GM06990 (cell line): ENCODE measurements at regions not wholly inside any gene's neighbourhood (a gene's known extent, or its start where the extent isn't known, plus 50 kb on each side); places are given as distances from the start of the nearest gene placed in this dataset.

Source experiments
- DNase-seq: peaks from one replicate; pipeline ENCODE4 v3.0.0-alpha.2; 2011; ENCODE audit not compliant: insufficient read length; ENCODE audit errors: extremely low read depth
- H3K27me3 ChIP-seq: replicated peaks from 2 replicates; pipeline ENCODE4 v1.6.0; 2011; ENCODE audit warnings: low read length; ENCODE audit not compliant: control insufficient read depth, insufficient read depth
- H3K36me3 ChIP-seq: 2 replicates; pipeline ENCODE4 v1.5.1; 2011; ENCODE audit warnings: low read length; ENCODE audit not compliant: control insufficient read depth, insufficient read depth
- H3K4me3 ChIP-seq: replicated peaks from 2 replicates; pipeline ENCODE4 v1.5.1; 2011; ENCODE audit warnings: low read depth, mild to moderate bottlenecking, control low read depth, low read length
- CTCF ChIP-seq: IDR thresholded peaks from 2 replicates; pipeline ENCODE4 v1.5.1; 2011; ENCODE audit warnings: low read length, control low read depth, mild to moderate bottlenecking, inconsistent platforms; ENCODE audit not compliant: insufficient read depth, poor library complexity, severe bottlenecking

GRCh38 chr5:2335733-2336515, 415.6 kb downstream of the IRX2 start:
- no peaks in the 10 kb centered on the region for H3K27me3 ChIP-seq
- no peak for DNase-seq

GRCh38 chr5:2335125-2335732, 416.2 kb downstream of the IRX2 start:
- Histone ChIP-seq H3K36me3 (no peaks in the 10 kb centered on the region), H3K27me3 (no peaks in the 10 kb centered on the region), H3K4me3 (no peak overlapping the region)
- no peak for TF ChIP-seq CTCF
- DNase-seq, result no peak

More at GRCh38 chr5:2335733-2336515, 415.6 kb downstream of the IRX2 start:
- no peak overlapping the region for H3K4me3 ChIP-seq
- no peak for TF ChIP-seq CTCF
- H3K36me3 ChIP-seq, result no peaks in the 10 kb centered on the region

- TF ChIP-seq CTCF, result no peak
- H3K27me3 ChIP-seq, result no peaks in the 10 kb centered on the region
- DNase-seq, result no peak
Observed at GRCh38 chr5:2334719-2335118, 416.8 kb downstream of the IRX2 start.

GRCh38 chr5:2333291-2333690, 418.2 kb downstream of the IRX2 start:
- DNase-seq, result no peak

More at GRCh38 chr5:2334719-2335118, 416.8 kb downstream of the IRX2 start:
- Histone ChIP-seq H3K36me3 (no peaks in the 10 kb centered on the region), H3K4me3 (no peak overlapping the region)

GRCh38 chr5:2332521-2332920, 419.0 kb downstream of the IRX2 start:
- Histone ChIP-seq H3K4me3 (no peak overlapping the region), H3K27me3 (no peaks in the 10 kb centered on the region)

More at GRCh38 chr5:2333291-2333690, 418.2 kb downstream of the IRX2 start:
- H3K27me3 ChIP-seq, result no peaks in the 10 kb centered on the region
- H3K36me3 ChIP-seq, result no peaks in the 10 kb centered on the region
- TF ChIP-seq CTCF, result no peak
- no peak overlapping the region for H3K4me3 ChIP-seq

More at GRCh38 chr5:2332521-2332920, 419.0 kb downstream of the IRX2 start:
- no peaks in the 10 kb centered on the region for H3K36me3 ChIP-seq
- no peak for DNase-seq
- no peak for TF ChIP-seq CTCF
